ENCODE measurements at regions not wholly inside any gene's neighbourhood (a gene's known extent, or its start where the extent isn't known, plus 50 kb on each side); places are given as distances from the start of the nearest gene placed in this dataset.
"Not testable (repeated sequence)": the region's sequence is repeated elsewhere in the genome, so short reads cannot be mapped to it uniquely, and the experiment has no call there.

DNA sequence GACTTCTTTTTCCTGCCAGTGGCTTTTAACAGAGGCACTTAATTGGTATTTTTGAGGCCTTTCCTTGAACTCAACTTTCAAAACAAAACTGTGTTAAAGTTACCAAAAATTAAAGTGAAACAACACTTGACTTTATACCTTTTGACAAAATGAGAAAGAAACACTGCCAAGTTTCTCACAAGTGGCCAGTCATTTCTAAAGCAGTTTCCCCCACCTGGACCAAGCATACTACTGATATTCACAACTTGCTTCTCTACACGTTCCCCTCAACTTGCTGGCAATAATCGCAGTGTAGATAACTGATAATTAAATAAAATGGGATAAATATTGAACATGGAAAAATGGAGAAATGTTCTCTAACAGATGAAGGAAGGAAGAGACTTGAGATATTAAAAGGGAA lies 135.7 kb downstream of the TLR4 start:
- intact Hi-C loops (cut with DNase I): no loop called here
- no peak for DNase-seq

DNA sequence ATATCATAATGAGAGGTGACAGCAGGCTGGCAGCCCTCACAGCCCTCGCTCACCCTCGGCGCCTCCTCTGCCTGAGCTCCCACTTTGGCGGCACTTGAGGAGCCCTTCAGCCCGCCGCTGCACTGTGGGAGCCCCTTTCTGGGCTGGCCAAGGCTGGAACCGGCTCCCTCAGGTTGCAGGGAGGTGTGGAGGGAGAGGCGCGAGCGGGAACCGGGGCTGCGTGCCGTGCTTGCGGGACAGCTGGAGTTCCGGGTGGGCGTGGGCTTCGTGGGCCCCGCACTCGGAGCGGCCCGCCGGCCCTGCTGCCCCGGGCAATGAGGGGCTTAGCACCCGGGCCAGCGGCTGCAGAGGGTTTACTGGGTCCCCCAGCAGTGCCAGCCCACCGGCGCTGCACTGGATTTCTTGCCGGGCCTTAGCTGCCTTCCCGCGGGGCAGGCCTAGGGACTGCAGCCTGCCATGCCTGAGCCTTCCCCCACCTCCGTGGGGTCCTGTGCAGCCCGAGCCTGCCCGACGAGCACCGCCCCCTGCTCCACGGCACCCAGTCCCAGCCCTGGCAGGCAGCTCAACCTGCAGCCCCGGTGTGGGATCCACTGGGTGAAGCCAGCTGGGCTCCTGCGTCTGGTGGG lies 147.7 kb downstream of the TLR4 start:
- intact Hi-C loops (cut with DNase I); DNase-seq: not testable (repeated sequence)

DNA sequence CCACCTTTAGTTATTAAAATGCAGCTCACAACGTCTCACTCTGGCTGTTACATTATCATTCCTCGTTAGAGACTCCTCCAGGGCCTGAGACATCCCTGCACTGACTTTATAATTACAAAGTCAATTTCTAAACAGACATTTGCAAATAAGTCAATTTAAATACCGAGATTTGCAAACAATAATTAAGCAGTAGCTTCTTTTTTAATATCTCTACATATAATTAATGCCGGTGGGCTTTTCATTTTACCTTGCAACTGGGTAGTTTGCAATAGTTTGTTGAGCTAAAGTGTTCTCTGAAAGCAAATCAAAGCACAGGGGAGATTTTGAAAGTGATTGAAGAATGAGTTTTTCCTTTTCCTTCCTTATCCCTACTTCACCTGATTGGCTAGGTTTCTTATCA lies 154.4 kb downstream of the TLR4 start:
- no peak for DNase-seq
- intact Hi-C loops (cut with DNase I): no loop called here

DNA sequence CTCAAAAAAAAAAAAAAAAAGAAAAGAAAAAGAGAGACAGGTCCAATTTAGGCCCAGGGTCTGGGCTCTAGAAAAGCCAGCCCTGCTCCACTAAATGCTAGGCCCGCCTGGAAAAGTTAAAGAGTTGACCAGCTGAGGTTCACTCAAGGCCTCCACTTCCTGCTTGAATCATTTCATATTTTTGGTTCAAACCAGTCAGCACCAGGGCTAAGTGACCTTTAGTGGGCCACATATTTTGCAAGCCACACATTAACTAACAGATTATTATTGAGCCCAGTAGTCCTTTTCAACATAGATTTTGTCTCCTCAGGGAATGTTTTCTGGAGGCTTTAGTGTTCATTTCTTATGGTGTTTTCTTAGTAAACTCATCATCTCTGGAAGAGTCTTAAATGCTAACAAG lies 156.6 kb downstream of the TLR4 start:
- intact Hi-C loops (cut with DNase I): loop anchor here (10.0 kb wide), 1 partner anchor 56 kb away; no protein-coding TSS in a partner anchor

DNA sequence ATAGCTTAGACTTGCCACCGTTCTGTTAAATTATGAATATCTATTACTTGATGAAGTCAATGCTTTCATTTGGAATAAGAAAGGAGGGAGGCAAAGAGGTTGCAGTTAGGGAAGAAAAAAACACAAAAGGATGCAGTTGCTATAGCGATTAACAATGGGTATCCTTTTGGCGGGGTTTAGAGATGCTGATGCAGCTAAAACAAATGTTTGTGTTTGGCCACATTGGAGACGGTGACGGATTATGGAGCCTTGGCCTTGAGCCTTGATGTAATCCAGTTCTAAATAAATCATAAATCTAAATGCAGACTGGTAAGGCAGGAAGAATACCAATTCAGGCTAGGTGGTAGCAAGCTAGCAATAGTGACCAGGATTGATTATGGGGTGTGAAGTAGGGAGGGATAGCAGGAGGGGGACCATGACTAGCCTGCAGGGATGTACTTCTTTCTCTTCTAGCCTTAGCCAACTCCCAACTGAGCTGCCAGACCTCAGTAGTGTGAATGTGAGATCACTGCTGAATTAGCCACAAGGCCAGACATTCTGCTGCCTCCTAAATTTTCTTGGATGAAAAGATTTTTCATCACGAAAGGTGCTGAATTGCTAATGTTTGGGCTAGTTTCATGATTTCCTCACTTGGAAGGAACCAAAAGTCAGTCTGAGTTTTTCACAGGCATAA lies 160.3 kb downstream of the TLR4 start:
- intact Hi-C loops (cut with DNase I): loop anchor here (10.0 kb wide), 1 partner anchor 60 kb away; no protein-coding TSS in a partner anchor
- DNase-seq: no peak

More for the DNA sequence above, 156.6 kb downstream of the TLR4 start:
- DNase-seq: no peak

DNA sequence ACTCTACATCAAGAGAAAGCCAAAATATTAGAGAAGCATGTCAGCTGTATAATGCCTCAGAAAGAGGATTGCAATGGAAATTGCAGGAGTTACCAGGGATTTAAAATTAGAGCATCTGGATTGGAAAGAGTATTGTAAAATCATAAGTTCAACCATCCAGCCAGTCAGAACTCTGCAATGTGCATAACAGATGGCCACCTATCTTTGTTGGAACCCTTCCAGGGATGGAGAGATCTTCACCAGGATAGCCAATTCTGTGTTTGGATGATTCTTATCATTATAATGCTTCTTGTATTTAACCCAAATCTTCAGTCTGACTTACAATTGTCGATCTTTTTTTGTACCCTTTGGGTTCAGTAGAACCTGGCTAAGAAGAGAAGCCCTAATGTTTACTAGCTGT lies 164.4 kb downstream of the TLR4 start:
- intact Hi-C loops (cut with DNase I): loop anchor here (10.0 kb wide), 1 partner anchor 64 kb away; no protein-coding TSS in a partner anchor
- no peak for DNase-seq

DNA sequence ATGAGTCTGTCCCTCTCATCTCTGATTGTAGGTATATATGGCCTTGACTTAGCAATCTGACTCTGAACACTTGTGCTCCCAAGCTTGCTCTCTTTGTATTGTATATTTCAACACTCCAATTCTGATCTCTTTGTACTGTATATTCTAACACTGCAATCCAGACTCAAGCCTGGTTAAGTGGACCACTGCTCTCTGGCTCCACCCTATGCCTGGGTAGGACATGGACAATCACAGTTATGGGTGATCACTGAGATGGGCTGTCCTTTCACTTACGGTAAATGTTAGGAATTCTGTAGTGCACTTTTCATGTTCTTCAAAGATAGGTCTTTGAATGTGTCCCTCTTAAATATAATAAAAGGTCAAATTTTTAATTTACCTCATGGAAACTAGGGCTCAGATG lies 165.1 kb downstream of the TLR4 start:
- no peak for DNase-seq
- intact Hi-C loops (cut with DNase I): loop anchor here (10.0 kb wide), 1 partner anchor 64 kb away; no protein-coding TSS in a partner anchor

DNA sequence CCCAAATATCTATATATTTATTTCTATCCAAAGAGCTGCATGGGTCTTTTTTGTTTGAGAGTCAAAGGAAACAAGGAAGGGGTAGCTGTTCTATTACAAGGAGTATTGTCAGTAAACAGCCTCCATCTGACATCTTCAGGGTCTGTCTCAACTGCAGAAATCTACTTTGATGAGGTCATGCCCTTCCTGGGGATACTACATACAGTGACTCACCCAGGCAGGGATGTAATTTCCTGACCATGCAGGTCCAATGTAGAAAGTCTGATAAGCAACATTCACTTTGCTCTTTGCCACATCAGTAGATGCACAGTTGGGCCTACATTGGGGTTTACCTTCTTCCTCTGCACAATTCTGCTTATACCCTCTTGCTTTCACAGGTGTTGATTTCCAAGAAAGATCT lies 165.5 kb downstream of the TLR4 start:
- intact Hi-C loops (cut with DNase I): loop anchor here (10.0 kb wide), 1 partner anchor 65 kb away; no protein-coding TSS in a partner anchor
- no peak for DNase-seq

DNA sequence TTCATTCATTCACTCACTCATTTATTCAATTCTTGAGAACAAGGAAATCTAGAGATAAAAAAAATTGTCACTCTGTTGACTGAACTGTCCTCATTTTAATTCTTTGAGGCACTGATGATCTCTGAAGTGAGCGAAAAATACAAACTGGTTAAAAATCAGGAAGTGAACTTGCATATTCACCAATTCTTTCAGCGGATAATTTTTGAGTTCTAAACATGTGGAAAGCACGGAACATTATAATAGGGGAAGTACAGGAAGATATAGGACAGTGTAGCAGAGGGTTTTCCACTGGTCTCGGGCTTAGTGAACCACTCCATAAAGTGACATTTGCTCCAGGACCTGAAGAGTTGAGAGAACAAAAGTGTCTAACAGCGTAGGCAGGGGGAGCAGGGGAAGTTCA lies 169.5 kb downstream of the TLR4 start:
- intact Hi-C loops (cut with DNase I): no loop called here
- no peak for DNase-seq

DNA sequence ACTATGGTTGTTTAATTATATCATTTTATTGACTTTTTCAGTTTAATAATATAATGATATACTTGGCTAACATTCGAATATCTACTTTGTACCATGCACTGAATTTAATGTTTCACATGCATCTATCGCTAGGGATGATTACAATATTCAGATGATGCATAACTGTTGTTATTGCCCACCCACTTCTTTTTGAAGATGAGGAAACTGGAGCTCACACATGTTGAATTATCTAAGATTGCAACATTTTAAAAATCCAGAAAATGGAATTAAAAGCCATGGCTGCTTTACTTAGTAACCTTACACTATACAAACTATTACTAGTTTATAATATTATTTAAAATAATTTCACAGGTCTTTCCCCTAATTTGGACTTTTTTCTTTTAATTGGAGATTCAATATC lies 171.7 kb downstream of the TLR4 start:
- no peak for DNase-seq
- intact Hi-C loops (cut with DNase I): no loop called here

DNA sequence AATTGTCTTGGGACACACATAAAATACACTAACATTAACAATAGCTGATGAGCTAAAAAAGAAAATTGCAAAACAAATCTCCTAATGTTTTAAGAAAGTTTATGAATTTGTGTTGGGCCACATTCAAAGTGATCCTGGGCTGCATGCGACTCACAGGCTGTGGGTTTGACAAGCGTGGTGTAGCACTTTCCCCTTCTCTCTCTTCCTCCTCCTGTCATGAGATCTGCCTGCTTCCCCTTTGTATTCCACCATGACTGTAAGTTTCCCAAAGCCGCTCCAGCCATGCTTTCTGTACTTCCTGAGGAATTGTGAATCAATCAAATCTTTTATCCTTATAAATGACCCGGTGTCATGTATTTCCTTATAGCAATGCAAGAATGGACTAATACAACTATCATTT lies 178.0 kb downstream of the TLR4 start:
- intact Hi-C loops (cut with DNase I): no loop called here
- no peak for DNase-seq

DNA sequence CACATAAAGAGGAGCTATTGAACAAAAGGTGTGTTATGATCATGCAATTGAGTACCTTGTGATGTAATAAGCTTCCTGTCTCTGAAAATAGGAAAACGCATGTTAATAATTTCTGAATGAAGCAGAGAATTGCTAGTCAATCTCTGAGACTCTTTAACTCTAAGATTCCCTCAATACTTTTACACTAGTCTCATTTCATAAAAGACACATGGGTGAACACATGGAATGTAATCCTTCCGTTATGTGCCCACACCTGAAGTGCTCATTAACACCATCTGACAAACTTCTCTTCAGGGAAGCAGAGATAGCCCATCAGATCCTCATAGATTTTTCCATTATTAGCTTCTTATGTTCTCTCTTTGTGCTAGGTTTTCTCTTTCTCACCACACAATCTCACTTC lies 182.4 kb downstream of the TLR4 start:
- DNase-seq: no peak
- intact Hi-C loops (cut with DNase I): no loop called here

DNA sequence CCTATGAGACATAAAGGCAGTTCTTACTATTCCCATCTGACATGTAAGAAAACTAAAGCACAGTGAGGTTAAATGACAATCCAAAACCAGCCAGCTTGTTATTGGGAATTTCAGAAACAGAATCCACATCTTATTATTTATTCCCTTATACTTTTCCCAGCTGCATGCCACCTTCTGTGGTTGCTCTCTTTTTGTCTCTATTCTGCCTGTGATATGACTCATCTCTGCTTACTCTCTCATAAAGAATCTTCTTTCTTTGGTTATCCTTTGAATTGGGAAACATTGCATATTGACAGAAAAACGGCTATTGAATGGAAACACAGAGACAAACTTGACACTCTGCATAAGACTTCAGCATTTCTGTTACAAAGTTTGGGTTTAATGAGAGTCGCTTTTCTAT lies 183.2 kb downstream of the TLR4 start:
- intact Hi-C loops (cut with DNase I): no loop called here
- no peak for DNase-seq

DNA sequence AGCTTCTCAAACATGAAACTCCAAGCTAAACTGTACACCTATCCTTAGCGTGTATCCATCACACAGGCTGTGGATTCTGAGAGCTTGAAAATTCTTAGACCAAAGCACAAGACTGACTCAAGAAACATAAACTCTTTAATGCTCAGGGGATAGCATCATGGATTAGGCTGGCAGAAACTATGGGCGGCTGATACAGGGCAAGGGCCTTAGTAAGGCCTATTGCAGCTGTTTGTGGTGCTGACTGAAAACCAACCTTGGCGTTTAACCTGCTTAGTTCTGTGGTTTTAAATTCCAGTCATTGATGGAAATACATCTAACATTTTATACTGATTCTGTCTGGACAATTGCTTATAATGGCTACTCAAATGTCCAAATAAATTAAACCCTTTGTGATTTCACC lies 183.7 kb downstream of the TLR4 start:
- intact Hi-C loops (cut with DNase I): no loop called here
- no peak for DNase-seq

DNA sequence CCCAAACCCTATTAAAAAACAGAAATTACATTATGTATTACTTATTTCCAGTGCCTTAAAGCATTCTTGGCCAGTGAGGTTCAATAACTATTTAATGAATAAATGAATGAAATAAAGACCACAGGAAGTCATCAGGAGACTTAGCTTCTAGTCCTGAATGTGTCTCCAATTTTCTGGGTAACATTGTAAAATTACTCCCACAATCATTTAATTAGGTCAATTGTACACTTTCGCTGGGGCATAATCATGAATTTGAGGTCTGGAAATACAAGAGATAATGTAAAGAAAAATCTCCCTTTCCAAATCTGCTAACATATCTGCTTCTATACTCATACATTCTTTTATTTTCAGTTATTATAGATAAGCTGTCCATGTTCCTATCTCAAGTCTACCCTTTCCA lies 199.2 kb downstream of the TLR4 start:
- intact Hi-C loops (cut with DNase I): no loop called here
- DNase-seq: no peak

DNA sequence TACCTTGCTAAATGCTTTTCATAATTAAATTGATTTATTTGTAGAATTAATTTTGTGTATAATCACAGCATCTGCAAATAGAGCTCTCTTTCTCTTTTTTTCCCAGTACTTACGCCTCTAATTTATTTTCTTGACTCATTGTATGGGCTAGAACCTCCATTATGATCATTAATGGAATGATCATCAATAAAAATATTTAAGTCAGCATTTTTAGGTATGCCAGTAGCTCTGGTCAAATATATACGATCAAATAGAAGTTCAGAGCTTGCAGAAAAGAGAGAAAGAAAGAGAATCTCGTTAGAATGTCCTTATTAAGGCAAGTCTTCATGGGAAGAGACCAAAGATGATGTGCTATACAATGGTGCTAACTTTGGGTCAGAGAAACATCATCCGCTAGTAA lies 202.6 kb downstream of the TLR4 start:
- DNase-seq: no peak
- intact Hi-C loops (cut with DNase I): no loop called here

DNA sequence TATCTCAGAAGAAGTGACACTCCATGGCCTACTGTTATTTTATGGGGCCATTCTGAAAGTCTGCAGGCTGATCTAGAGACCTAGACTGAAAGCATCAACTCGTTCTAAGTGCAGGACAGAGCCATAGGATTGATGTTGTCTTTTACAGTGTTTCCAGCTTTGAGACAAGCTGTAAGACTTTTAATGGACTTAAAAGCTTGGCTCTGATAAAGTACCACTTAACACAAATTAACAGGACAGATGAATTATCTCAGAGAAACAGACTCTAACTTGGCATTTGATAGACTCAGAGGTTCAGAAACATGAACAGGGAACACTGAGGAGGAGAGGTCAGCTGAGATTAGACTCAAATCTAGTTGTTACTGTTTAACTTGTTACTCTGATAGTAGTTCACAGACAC lies 203.2 kb downstream of the TLR4 start:
- DNase-seq: no peak
- intact Hi-C loops (cut with DNase I): no loop called here

DNA sequence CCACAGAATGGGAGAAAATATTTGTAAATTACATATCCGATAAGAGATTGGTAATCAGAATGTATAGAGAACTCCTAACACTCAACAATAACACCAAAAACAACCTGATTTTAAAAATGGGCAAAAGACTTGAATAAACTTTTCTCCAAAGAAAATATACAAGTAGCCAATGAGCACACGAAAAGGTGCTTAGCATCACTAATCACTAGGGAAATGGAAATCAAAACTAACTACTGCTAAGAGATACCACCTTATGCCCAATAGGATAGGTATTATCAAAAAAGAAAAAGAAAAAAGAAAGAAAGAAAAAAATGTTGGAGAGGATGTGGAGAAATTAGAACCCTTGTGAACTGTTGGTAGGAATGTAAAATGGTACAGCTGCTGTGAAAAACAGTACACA lies 212.1 kb downstream of the TLR4 start:
- no peak for DNase-seq
- intact Hi-C loops (cut with DNase I): no loop called here

DNA sequence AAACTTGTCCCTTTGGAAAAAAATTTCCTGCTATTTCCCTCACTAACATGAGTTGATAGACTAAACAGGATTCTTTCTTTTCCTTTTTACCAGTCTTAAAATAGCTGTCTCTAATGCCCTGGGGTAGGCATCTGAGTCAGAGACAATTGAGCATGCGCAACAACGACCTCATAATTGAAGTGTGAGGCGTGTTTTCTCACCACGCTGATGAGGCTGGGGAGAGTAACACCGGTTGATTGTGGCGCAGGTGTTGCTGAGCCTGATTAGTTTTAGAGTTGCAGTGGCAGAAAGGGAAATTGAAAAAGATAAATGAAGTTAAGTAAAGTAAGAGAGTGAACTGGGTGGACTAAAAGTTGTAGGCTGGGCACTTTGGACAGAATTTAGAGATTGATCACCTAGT lies 213.7 kb downstream of the TLR4 start:
- intact Hi-C loops (cut with DNase I): no loop called here
- peak in 39 of 42 donors; percentile 2 to 73 (median 31) for DNase-seq

DNA sequence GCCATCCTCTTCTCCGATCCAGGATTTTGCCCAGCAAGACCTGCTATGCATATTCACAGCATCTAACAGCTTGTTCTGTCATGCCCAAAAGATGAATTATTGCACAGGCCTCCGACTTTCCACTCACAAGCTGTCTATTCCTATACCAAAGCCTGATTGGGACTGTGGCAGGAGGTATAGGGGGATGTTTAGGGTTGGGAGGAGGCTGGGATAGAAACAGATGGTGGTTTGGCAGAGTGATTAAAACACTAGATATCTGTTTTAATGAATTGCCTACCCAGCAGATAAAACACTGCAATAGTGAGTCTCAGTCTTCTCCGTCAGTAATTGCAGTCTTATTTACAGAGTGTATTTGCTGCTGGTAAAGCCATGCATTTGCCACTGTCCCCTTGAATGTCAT lies 215.3 kb downstream of the TLR4 start:
- intact Hi-C loops (cut with DNase I): no loop called here

DNA sequence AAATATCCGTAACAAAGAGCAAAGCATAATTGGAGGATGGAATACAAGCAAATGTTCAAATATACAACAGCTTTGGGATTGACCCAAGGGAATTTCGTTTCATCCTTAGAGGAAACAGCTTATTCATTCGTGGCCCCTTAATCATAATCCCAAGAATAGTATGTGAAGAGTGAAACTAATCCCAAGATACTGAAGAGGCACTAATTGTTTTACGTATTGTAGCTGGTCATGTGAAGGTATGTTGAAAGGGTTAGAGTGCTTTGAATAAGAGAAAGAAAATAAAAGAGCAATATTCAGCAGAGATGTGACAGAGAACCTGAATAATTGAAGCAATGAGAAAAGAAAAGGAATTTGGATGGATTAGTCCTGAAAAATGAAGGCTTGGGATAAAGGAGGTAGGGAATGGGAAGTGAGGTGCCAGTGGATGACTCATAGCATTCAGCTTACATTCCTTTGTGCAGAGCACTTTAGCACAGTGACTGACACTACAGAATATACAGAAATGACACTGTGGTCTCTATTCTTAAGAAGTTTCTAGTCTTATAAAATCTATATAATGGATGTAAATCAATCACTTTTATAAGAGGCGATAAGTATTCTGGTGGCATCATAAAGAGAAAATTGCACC lies 221.9 kb downstream of the TLR4 start:
- DNase-seq: no peak

More for the DNA sequence above, 215.3 kb downstream of the TLR4 start:
- no peak for DNase-seq

More for the DNA sequence above, 221.9 kb downstream of the TLR4 start:
- intact Hi-C loops (cut with DNase I): no loop called here

Measured in head of caudate nucleus (tissue), 42 donors.